Hematopoietic multipotent progenitor cell treated with erythropoietin and hydrocortisone succinate and interleukin-3 and kit ligand, for 15 days (in vitro differentiated cells): ENCODE measurements at regions not wholly inside any gene's neighbourhood (a gene's known extent, or its start where the extent isn't known, plus 50 kb on each side); places are given as distances from the start of the nearest gene placed in this dataset.

Experiments used
- DNase-seq: peaks from one replicate; pipeline ENCODE4 v3.0.0-alpha.2; 2015; ENCODE audit warnings: low spot score

GRCh38 chr5:6920628-6921256 is 207.5 kb downstream of the TENT4A start:
- no peak for DNase-seq

GRCh38 chr5:6926491-6927038 is 213.3 kb downstream of the TENT4A start:
- DNase-seq: no peak

GRCh38 chr5:6936031-6936430 is 222.8 kb downstream of the TENT4A start:
- DNase-seq: no peak

- DNase-seq: no peak
Measured at GRCh38 chr5:6937677-6938076, 224.4 kb downstream of the TENT4A start.

GRCh38 chr5:6941631-6942030 is 228.4 kb downstream of the TENT4A start:
- no peak for DNase-seq

GRCh38 chr5:6943197-6944112 is 230.2 kb downstream of the TENT4A start:
- DNase-seq: no peak

GRCh38 chr5:6948562-6948961 is 235.3 kb downstream of the TENT4A start:
- no peak for DNase-seq

- DNase-seq: no peak
Measured at GRCh38 chr5:6949230-6949629, 236.0 kb downstream of the TENT4A start.

- DNase-seq: no peak
Measured at GRCh38 chr5:6950250-6950649, 237.0 kb downstream of the TENT4A start.

- no peak for DNase-seq
Measured at GRCh38 chr5:6950860-6951259, 237.6 kb downstream of the TENT4A start.

GRCh38 chr5:6961123-6961522 is 247.9 kb downstream of the TENT4A start:
- no peak for DNase-seq

- DNase-seq: no peak
Measured at GRCh38 chr5:6961837-6962635, 248.8 kb downstream of the TENT4A start.

- DNase-seq: no peak
Measured at GRCh38 chr5:6976971-6977370, 263.7 kb downstream of the TENT4A start.

- no peak for DNase-seq
Measured at GRCh38 chr5:6979061-6979460, 265.8 kb downstream of the TENT4A start.

GRCh38 chr5:6989230-6989629 is 276.0 kb downstream of the TENT4A start:
- DNase-seq: no peak

- DNase-seq: no peak
Measured at GRCh38 chr5:6994097-6994496, 280.9 kb downstream of the TENT4A start.

GRCh38 chr5:6995115-6995514 is 281.9 kb downstream of the TENT4A start:
- no peak for DNase-seq

GRCh38 chr5:7000310-7000709 is 287.1 kb downstream of the TENT4A start:
- no peak for DNase-seq

- no peak for DNase-seq
Measured at GRCh38 chr5:7010591-7010990, 297.4 kb downstream of the TENT4A start.

- no peak for DNase-seq
Measured at GRCh38 chr5:7012057-7012456, 298.8 kb downstream of the TENT4A start.

- no peak for DNase-seq
Measured at GRCh38 chr5:7014611-7015010, 301.4 kb downstream of the TENT4A start.

GRCh38 chr5:7015586-7016256 is 302.5 kb downstream of the TENT4A start:
- no peak for DNase-seq
